GM12891 (cell line): ENCODE measurements at regions not wholly inside any gene's neighbourhood (a gene's known extent, or its start where the extent isn't known, plus 50 kb on each side); places are given as distances from the start of the nearest gene placed in this dataset.
A peak's percentile ranks its signal among the peaks of the same experiment; 100 is the strongest.

ENCODE experiments used
- DNase-seq: peaks from one replicate; pipeline ENCODE4 v3.0.0; 2011; ENCODE audit warnings: low spot score; ENCODE audit not compliant: insufficient read length
- FAIRE-seq: peaks from 2 replicates; lab custom pipeline; 2011; peaks lifted over from hg19 to GRCh38; lab: Jason Lieb, UNC
- PAX5 ChIP-seq: IDR thresholded peaks from 2 replicates; pipeline ENCODE4 v1.6.1; 2011; ENCODE audit warnings: low read length, moderate library complexity, mild to moderate bottlenecking; ENCODE audit not compliant: insufficient read depth, severe bottlenecking
- POLR2A ChIP-seq: IDR thresholded peaks from 2 replicates; pipeline ENCODE4 v1.6.1; 2011; ENCODE audit warnings: low read depth, low read length, control low read depth
- POLR2AphosphoS5 ChIP-seq: IDR thresholded peaks from 2 replicates; pipeline ENCODE4 v1.6.1; 2011; ENCODE audit warnings: low read depth, low read length, control low read depth
- POU2F2 ChIP-seq: IDR thresholded peaks from 2 replicates; pipeline ENCODE4 v1.6.1; 2011; ENCODE audit warnings: low read depth, mild to moderate bottlenecking, control low read depth, low read length, moderate library complexity
- SPI1 ChIP-seq: IDR thresholded peaks from 2 replicates; pipeline ENCODE4 v1.6.1; 2011; ENCODE audit warnings: low read depth, low read length, control low read depth
- TAF1 ChIP-seq: IDR thresholded peaks from 2 replicates; pipeline ENCODE4 v1.6.1; 2011; ENCODE audit warnings: low read depth, low read length, control low read depth

- FAIRE-seq (no peak), DNase-seq (no peak)
- no peak for TF ChIP-seq SPI1
- TF ChIP-seq POLR2AphosphoS5 = no peak
- no peak for TF ChIP-seq PAX5
- TF ChIP-seq POU2F2 = no peak
- no peak for TF ChIP-seq POLR2A
- no peak for TF ChIP-seq TAF1
Observed at GRCh38 chr14:40467969-40468368, 1035.7 kb upstream of the FBXO33 start.

- no peak for DNase-seq
- FAIRE-seq = no peak
- TF ChIP-seq POLR2AphosphoS5 (no peak), POU2F2 (no peak), SPI1 (no peak), POLR2A (no peak), TAF1 (no peak), PAX5 (no peak)
Observed at GRCh38 chr14:40464531-40464930, 1032.3 kb upstream of the FBXO33 start.

- no peak for DNase-seq
- no peak for FAIRE-seq
- no peak for TF ChIP-seq TAF1
Observed at GRCh38 chr14:40463886-40464285, 1031.7 kb upstream of the FBXO33 start.

GRCh38 chr14:40452674-40453073, 1020.4 kb upstream of the FBXO33 start:
- TF ChIP-seq PAX5 (no peak), POU2F2 (no peak), SPI1 (no peak), POLR2AphosphoS5 (no peak), TAF1 (no peak), POLR2A (no peak)
- no peak for DNase-seq
- no peak for FAIRE-seq

- no peak for FAIRE-seq
- no peak for DNase-seq
- TF ChIP-seq POLR2AphosphoS5 = no peak
- TF ChIP-seq TAF1 = no peak
- TF ChIP-seq SPI1 = no peak
- TF ChIP-seq PAX5 = no peak
- TF ChIP-seq POLR2A = no peak
- TF ChIP-seq POU2F2 = no peak
Observed at GRCh38 chr14:40447017-40447416, 1014.8 kb upstream of the FBXO33 start.

GRCh38 chr14:40445020-40445419, 1012.8 kb upstream of the FBXO33 start:
- FAIRE-seq (no peak), DNase-seq (no peak)
- TF ChIP-seq PAX5 (no peak), TAF1 (no peak), SPI1 (no peak), POU2F2 (no peak), POLR2AphosphoS5 (no peak), POLR2A (no peak)

GRCh38 chr14:40436551-40436950, 1004.3 kb upstream of the FBXO33 start:
- no peak for TF ChIP-seq TAF1
- TF ChIP-seq SPI1 = no peak
- TF ChIP-seq POU2F2 = no peak
- no peak for TF ChIP-seq POLR2AphosphoS5
- no peak for TF ChIP-seq POLR2A
- no peak for TF ChIP-seq PAX5
- FAIRE-seq (no peak), DNase-seq (no peak)

GRCh38 chr14:40417777-40418401, 985.7 kb upstream of the FBXO33 start:
- FAIRE-seq (peak; percentile 9), DNase-seq (peak; percentile 19)
- TF ChIP-seq POU2F2 = no peak
- no peak for TF ChIP-seq SPI1
- no peak for TF ChIP-seq TAF1
- TF ChIP-seq POLR2A = no peak
- TF ChIP-seq PAX5 = no peak
- no peak for TF ChIP-seq POLR2AphosphoS5

GRCh38 chr14:40416565-40416964, 984.3 kb upstream of the FBXO33 start:
- FAIRE-seq (no peak), DNase-seq (no peak)
- no peak for TF ChIP-seq POU2F2

- no peak for DNase-seq
- no peak for FAIRE-seq
- TF ChIP-seq POU2F2 = no peak
- TF ChIP-seq TAF1 = no peak
- TF ChIP-seq POLR2A = no peak
- TF ChIP-seq PAX5 = no peak
Observed at GRCh38 chr14:40414386-40414785, 982.2 kb upstream of the FBXO33 start.

- no peak for TF ChIP-seq SPI1
- no peak for TF ChIP-seq PAX5
- TF ChIP-seq TAF1 = no peak
- TF ChIP-seq POU2F2 = no peak
- TF ChIP-seq POLR2A = no peak
- TF ChIP-seq POLR2AphosphoS5 = no peak
- DNase-seq (no peak), FAIRE-seq (no peak)
Observed at GRCh38 chr14:40413136-40413535, 980.9 kb upstream of the FBXO33 start.
